GM12873 (cell line): ENCODE measurements at regions not wholly inside any gene's neighbourhood (a gene's known extent, or its start where the extent isn't known, plus 50 kb on each side); places are given as distances from the start of the nearest gene placed in this dataset.

Experiments used
- TF ChIP-seq, protein P1 (sequence below): IDR thresholded peaks from 2 replicates; pipeline ENCODE4 v1.5.1; 2012; ENCODE audit warnings: low read depth, mild to moderate bottlenecking, moderate library complexity, low read length, control low read depth; ENCODE audit not compliant: insufficient read depth; ENCODE audit errors: missing control alignments

DNA sequence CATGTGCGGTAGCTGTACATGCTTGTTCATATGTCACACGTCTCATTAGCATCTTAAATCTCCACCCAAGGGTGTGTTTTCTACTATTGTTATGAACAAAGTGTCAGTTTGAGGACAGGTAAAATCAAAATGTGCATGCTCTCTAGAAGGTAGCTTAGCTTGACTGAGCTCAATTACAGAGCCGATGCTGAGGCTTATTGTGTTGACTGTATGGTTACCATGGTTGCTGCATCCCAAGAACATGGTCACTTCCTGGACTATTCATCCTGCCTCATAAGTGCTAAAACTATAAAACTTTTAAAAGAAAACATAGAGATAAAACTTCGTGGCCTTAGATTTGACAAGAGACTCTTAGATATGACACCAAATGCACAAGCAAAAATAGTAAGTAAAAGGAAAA is 426.1 kb upstream of the CTNND2 start:
- TF ChIP-seq, protein P1, sequence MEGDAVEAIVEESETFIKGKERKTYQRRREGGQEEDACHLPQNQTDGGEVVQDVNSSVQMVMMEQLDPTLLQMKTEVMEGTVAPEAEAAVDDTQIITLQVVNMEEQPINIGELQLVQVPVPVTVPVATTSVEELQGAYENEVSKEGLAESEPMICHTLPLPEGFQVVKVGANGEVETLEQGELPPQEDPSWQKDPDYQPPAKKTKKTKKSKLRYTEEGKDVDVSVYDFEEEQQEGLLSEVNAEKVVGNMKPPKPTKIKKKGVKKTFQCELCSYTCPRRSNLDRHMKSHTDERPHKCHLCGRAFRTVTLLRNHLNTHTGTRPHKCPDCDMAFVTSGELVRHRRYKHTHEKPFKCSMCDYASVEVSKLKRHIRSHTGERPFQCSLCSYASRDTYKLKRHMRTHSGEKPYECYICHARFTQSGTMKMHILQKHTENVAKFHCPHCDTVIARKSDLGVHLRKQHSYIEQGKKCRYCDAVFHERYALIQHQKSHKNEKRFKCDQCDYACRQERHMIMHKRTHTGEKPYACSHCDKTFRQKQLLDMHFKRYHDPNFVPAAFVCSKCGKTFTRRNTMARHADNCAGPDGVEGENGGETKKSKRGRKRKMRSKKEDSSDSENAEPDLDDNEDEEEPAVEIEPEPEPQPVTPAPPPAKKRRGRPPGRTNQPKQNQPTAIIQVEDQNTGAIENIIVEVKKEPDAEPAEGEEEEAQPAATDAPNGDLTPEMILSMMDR = no peak

DNA sequence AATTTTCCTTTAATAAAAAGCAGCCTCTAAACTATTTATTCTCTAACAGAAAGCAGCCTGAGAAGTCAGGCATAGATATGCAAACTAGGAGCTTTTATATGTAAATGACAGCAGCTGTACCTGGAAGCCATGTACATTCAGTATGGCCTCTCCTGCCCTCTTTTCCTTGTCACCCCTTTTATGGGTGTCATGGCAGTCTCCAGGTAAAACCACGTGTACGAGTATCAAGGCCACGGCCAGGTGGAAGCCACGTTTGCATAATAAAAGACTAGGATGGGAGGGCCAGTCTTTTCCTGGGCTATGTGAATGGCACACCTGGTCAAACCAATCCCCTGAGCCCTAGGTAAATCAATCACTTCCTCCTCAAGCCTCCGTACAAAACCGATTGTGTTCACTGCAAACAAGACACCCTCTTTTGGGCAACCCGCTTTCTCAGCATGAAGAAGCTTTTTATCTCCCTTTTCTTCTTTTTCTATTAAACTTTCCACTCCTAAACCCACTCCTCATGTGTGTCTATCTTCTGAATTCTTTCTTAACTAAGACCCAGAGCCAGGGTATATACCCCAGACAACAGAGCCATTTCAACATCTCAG is 419.5 kb upstream of the CTNND2 start:
- TF ChIP-seq, protein P1 = no peak

DNA sequence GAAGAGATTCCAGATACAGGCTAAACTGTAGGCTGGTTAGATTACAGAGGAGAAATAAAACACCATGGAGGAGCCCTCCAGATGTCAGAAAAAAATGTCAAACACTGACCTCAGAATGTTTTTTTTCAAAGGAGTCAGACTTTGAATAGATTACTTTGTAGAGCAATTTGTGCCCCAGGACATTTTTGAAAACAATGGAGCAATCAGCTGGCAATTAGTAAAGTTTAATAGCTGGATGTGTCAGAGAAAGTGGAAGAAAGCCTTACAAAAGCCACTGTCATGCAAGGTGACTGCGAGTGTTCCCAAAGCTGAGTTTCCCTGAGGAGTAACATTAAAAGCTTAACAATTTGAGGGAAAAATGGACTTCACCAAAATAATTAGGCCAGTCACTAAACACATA is 417.8 kb upstream of the CTNND2 start:
- TF ChIP-seq, protein P1 = no peak

DNA sequence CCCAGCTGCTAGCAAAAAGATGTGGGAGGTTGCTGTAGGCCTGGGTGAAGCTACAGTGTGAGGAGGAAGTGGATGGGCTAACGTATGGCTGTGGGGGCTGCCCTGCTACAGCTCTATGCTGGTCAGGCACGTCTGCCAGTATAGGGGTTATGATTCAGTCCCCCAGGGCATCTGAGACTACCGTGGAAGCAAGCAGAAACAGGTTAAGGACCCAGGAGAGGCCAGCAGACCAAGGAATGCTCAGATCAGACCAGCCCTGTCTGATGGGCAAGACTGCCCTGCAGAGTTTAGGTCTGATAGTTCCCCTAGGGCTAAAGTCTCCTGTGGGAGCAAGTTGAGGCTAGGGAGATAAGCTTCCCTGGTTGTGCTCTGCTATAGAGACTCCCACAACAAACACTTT is 416.1 kb upstream of the CTNND2 start:
- TF ChIP-seq, protein P1 = no peak

DNA sequence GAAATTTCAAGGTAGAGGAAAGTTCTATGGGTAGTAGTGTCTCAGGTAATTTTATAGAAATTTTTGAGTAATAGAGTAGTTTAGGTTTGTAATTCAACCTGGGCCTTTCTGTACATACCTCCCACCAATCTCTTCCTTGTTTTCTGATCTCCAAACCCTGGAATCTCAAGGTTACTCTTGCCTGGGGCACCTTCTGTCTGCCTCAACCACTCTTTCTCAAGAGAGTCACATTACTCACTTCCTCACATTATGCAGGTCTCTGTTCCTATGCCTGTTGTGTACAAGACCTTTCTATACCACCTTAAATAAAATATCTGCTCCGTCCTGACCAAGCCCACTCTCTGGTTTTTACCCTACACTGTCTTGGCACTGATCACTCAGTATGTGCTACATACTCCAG is 412.6 kb upstream of the CTNND2 start:
- TF ChIP-seq, protein P1 = no peak

DNA sequence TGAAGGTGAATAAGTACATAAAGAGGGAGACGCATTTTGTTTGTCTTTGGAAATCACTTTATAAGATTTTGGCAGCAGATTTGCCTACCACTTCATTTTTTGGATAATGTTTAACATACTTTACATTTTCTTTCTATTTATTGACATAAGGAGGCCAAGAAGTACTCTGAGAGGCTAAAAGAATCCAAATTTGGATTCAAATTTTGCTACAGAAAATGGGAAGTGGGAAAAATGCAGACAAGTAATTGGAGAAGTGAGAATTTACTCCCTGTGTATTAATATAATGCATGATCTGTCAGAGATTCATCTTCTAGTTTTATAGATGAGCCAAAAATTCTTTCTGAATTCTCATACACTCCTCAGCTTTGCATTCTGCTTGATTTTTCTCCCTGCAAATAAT is 411.2 kb upstream of the CTNND2 start:
- TF ChIP-seq, protein P1 = no peak

DNA sequence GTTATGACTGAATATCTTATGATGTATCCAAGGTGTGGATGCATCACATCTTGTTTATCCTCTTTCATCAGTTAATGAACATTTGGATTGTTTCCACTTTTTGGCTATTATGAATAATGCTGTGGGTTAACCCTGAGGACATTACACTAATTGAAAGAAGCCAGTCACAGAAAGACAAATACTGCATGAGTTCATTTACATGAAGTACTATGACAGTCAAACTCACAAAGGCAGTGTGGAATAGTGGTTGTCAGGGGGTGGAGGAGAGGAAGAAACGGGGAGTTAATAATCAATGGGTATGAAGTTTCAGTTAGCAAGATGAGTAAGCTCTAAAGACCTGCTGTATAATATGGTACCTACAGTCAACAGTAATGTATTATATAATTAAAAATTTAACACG is 409.4 kb upstream of the CTNND2 start:
- TF ChIP-seq, protein P1 = no peak
